Lower leg skin (tissue), 4 donors: ENCODE measurements at regions not wholly inside any gene's neighbourhood (a gene's known extent, or its start where the extent isn't known, plus 50 kb on each side); places are given as distances from the start of the nearest gene placed in this dataset.

ENCODE experiments used
- DNase-seq, 2 donors: peaks; one replicate each; pipeline ENCODE4 v3.0.0-alpha.2; 2019; ENCODE audit warnings: low spot score in 2 of 2
- H3K4me3 ChIP-seq: fragments of 200-600 bp; sonication (generic); 2 replicates; pipeline ENCODE4 v1.5.1; 2017; ENCODE audit warnings: mild to moderate bottlenecking, low read depth; ENCODE audit not compliant: poor library complexity, severe bottlenecking
- CTCF ChIP-seq, 3 donors: fragments of 450-650 bp; IDR thresholded peaks; one replicate each; pipeline ENCODE4 v1.5.1; 2016; ENCODE audit warnings: antibody characterized with exemption in 3 of 3, mild to moderate bottlenecking in 3 of 3, moderate library complexity in 2 of 3
- POLR2A ChIP-seq, 2 donors: fragments of 450-650 bp; IDR thresholded peaks; one replicate each; pipeline ENCODE4 v1.6.1; 2016 to 2017; ENCODE audit warnings: antibody characterized with exemption in 2 of 2, mild to moderate bottlenecking in 1 of 2, moderate library complexity in 1 of 2
- WGBS, 2 donors: methylation state at CpG; one replicate each; pipeline ENCODE4 v1.1.5; 2018; 5-methylcytosine and 5-hydroxymethylcytosine counted together
- intact Hi-C: fragments of 100-400 bp; cut with DNase I; formaldehyde crosslinking; loops from one replicate; pipeline ENCODE4 v1.15.0; 2023; ENCODE audit warnings: low total_unique reads

- TF ChIP-seq CTCF (IDR thresholded peaks at IDR 0.05) (no peak), POLR2A (IDR thresholded peaks at IDR 0.05) (no peak)
- no peak for DNase-seq
- WGBS, 2 donors, result 64 to 72% methylated on average over 2 of the region's 2 CpGs
- intact Hi-C loops, result no loop called here
- H3K4me3 ChIP-seq, result no peak overlapping the region
These were observed 93.6 kb upstream of the CPNE8 start for GRCh38 chr12:38998887-38999482.

- TF ChIP-seq POLR2A (IDR thresholded peaks at IDR 0.05), result no peak
- TF ChIP-seq CTCF (IDR thresholded peaks at IDR 0.05), result no peak
- DNase-seq, result no peak
- intact Hi-C loops, result no loop called here
- no peak overlapping the region for H3K4me3 ChIP-seq
- 53 to 58% methylated on average over 3 of the region's 3 CpGs for WGBS, 2 donors
These were observed 89.9 kb upstream of the CPNE8 start for GRCh38 chr12:38995249-38995648.

GRCh38 chr12:38985961-38986360 lies 80.6 kb upstream of the CPNE8 start:
- no peak for DNase-seq
- H3K4me3 ChIP-seq, result no peak overlapping the region
- WGBS, 2 donors, result 95 to 96% methylated on average over 1 of the region's 1 CpG
- intact Hi-C loops, result no loop called here
- TF ChIP-seq POLR2A (IDR thresholded peaks at IDR 0.05), result no peak
- TF ChIP-seq CTCF (IDR thresholded peaks at IDR 0.05), result no peak

GRCh38 chr12:38984388-38984787 lies 79.0 kb upstream of the CPNE8 start:
- H3K4me3 ChIP-seq, result no peak overlapping the region
- intact Hi-C loops, result no loop called here
- whole genome bisulfite sequencing, 2 donors, result 86 to 97% methylated on average over 1 of the region's 1 CpG
- no peak for DNase-seq
- no peak for TF ChIP-seq CTCF (IDR thresholded peaks at IDR 0.05)
- no peak for TF ChIP-seq POLR2A (IDR thresholded peaks at IDR 0.05)

- no peak overlapping the region for H3K4me3 ChIP-seq
- WGBS, 2 donors, result 78 to 80% methylated on average over 6 of the region's 6 CpGs
- no peak for DNase-seq
- TF ChIP-seq POLR2A (IDR thresholded peaks at IDR 0.05), result no peak
- TF ChIP-seq CTCF (IDR thresholded peaks at IDR 0.05), result no peak
- intact Hi-C loops, result no loop called here
These were observed 77.8 kb upstream of the CPNE8 start for GRCh38 chr12:38983117-38983571.

GRCh38 chr12:38977132-38977531 lies 71.7 kb upstream of the CPNE8 start:
- 43% methylated on average over 1 of the region's 1 CpG for WGBS, 2 donors
- no peak for DNase-seq
- intact Hi-C loops, result no loop called here
- TF ChIP-seq CTCF (IDR thresholded peaks at IDR 0.05), result no peak
- TF ChIP-seq POLR2A (IDR thresholded peaks at IDR 0.05), result no peak
- no peak overlapping the region for H3K4me3 ChIP-seq
